GM12878 (cell line): ENCODE measurements at regions not wholly inside any gene's neighbourhood (a gene's known extent, or its start where the extent isn't known, plus 50 kb on each side); places are given as distances from the start of the nearest gene placed in this dataset.

Source experiments
- ATAC-seq: fragments of 200-7000 bp; cut with Tn5 transposase; 3 replicates; pipeline ENCODE4 v1.9.1; 2020; ENCODE audit warnings: mild to moderate bottlenecking, moderate library complexity
- BruUV-seq: library from RNA; stranded (reverse); fragments of 400-500 nt; replicated peaks from 2 replicates; lab custom pipeline; 2021; lab: Mats Ljungman, UMichigan
- CTCF ChIA-PET: fragments of 300-600 bp; sonication (Branson Sonifier 250); formaldehyde crosslinking; extraction: SDS; loops from one replicate; lab custom pipeline; 2021; ENCODE audit warnings: inconsistent platforms; lab: Yijun Ruan, JAX
- POLR2A ChIA-PET: fragments of 350-600 bp; formaldehyde crosslinking; extraction: SDS; loops from one replicate; lab custom pipeline; 2021; ENCODE audit warnings: inconsistent platforms; lab: Charles Lee
- RAD21 ChIA-PET: fragments of 300-600 bp; sonication (Branson Sonifier 250); formaldehyde crosslinking; loops from one replicate; lab custom pipeline; 2023; ENCODE audit warnings: antibody characterized with exemption; ENCODE audit not compliant: unreplicated experiment; lab: Charles Lee
- SMC1A ChIA-PET: fragments of 300-600 bp; sonication (Branson Sonifier 250); formaldehyde crosslinking; loops from one replicate; lab custom pipeline; 2023; ENCODE audit not compliant: unreplicated experiment, uncharacterized antibody; lab: Charles Lee
- DNase-seq: peaks from one replicate; pipeline ENCODE4 v3.0.0-alpha.2; 2011; ENCODE audit warnings: low read depth, low spot score
- FAIRE-seq: peaks from 3 replicates; lab custom pipeline; 2011; peaks lifted over from hg19 to GRCh38; lab: Jason Lieb, UNC
- H2AFZ ChIP-seq: 2 replicates; pipeline ENCODE4 v1.6.0; 2011; ENCODE audit warnings: low read depth, low read length, control low read depth; ENCODE audit not compliant: control insufficient read depth
- H3K27ac ChIP-seq: 2 replicates; pipeline ENCODE4 v1.5.1; 2011; ENCODE audit warnings: control low read depth; ENCODE audit not compliant: control insufficient read depth, insufficient read depth
- H3K27me3 ChIP-seq, 2 experiments: replicated peaks in 1 of 2; 2 replicates each; pipeline versions ENCODE4 v1.6.0 to v1.6.1; 2011; ENCODE audit warnings: low read length in 1 of 2; ENCODE audit not compliant: control insufficient read depth in 2 of 2, insufficient read depth in 2 of 2
- H3K36me3 ChIP-seq, 2 experiments: 2 replicates each; pipeline ENCODE4 v1.5.1; 2011; ENCODE audit warnings: low read length in 1 of 2; ENCODE audit not compliant: control insufficient read depth in 2 of 2, insufficient read depth in 2 of 2
- H3K4me1 ChIP-seq: 2 replicates; pipeline ENCODE4 v1.6.1; 2011; ENCODE audit warnings: mild to moderate bottlenecking, low read length, moderate library complexity, mixed read lengths; ENCODE audit not compliant: control insufficient read depth, insufficient read depth
- H3K4me2 ChIP-seq: 2 replicates; pipeline ENCODE4 v1.6.0; 2011; ENCODE audit warnings: control low read depth; ENCODE audit not compliant: control insufficient read depth, insufficient read depth
- H3K4me3 ChIP-seq: fragments of 200-600 bp; sonication (generic); 2 replicates; pipeline ENCODE4 v1.5.1; 2016
- H3K79me2 ChIP-seq: 2 replicates; pipeline ENCODE4 v1.6.0; 2011; ENCODE audit warnings: low read length; ENCODE audit not compliant: control insufficient read depth, insufficient read depth
- H3K9ac ChIP-seq: 2 replicates; pipeline ENCODE4 v1.8.0; 2011; ENCODE audit warnings: low read length, control low read depth, mixed read lengths; ENCODE audit not compliant: control insufficient read depth, insufficient read depth
- H3K9me3 ChIP-seq: replicated peaks from 3 replicates; pipeline ENCODE4 v1.5.1; 2011; ENCODE audit warnings: mild to moderate bottlenecking, low read length; ENCODE audit not compliant: control insufficient read depth, insufficient read depth
- H4K20me1 ChIP-seq: 2 replicates; pipeline ENCODE4 v1.6.0; 2011; ENCODE audit not compliant: control insufficient read depth, insufficient read depth
- BCL11A ChIP-seq: IDR thresholded peaks from 2 replicates; pipeline ENCODE4 v1.6.1; 2011; ENCODE audit warnings: low read depth, low read length
- BMI1 ChIP-seq: fragments of 450-650 bp; IDR thresholded peaks from 2 replicates; pipeline ENCODE4 v1.6.1; 2016; ENCODE audit warnings: mild to moderate bottlenecking, moderate library complexity, borderline replicate concordance
- HDAC2 ChIP-seq: fragments of 200-600 bp; sonication (generic); IDR thresholded peaks from 2 replicates; pipeline ENCODE4 v1.6.1; 2017
- IKZF1 ChIP-seq: fragments of 450-650 bp; conservative IDR thresholded peaks from 2 replicates; pipeline ENCODE4 v1.6.1; 2017; ENCODE audit warnings: antibody characterized with exemption, mild to moderate bottlenecking
- IKZF2 ChIP-seq, 2 experiments: fragments of 450-650 bp; IDR thresholded peaks; 2 replicates each; pipeline ENCODE4 v1.6.1; 2017; ENCODE audit warnings: mild to moderate bottlenecking in 2 of 2, moderate library complexity in 2 of 2
- IRF3 ChIP-seq: fragments of 450-650 bp; IDR thresholded peaks from 2 replicates; pipeline ENCODE4 v1.6.1; 2014; ENCODE audit warnings: mild to moderate bottlenecking
- MTA2 ChIP-seq: fragments of 450-650 bp; IDR thresholded peaks from 2 replicates; pipeline ENCODE4 v1.6.1; 2016; ENCODE audit warnings: low read depth, mild to moderate bottlenecking, moderate library complexity
- NR2C1 ChIP-seq: fragments of 450-650 bp; IDR thresholded peaks from 2 replicates; pipeline ENCODE4 v1.6.1; 2017; ENCODE audit warnings: antibody characterized with exemption, mild to moderate bottlenecking, moderate library complexity
- NRF1 ChIP-seq: conservative IDR thresholded peaks from 2 replicates; pipeline ENCODE4 v1.6.1; 2011; ENCODE audit warnings: mild to moderate bottlenecking, low read depth, low read length, improper control_type of control experiment
- RCOR1 ChIP-seq: conservative IDR thresholded peaks from 2 replicates; pipeline ENCODE4 v1.6.1; 2012; ENCODE audit warnings: low read depth, low read length, improper control_type of control experiment
- RUNX3 ChIP-seq: IDR thresholded peaks from 2 replicates; pipeline ENCODE4 v1.6.1; 2012; ENCODE audit warnings: low read length, inconsistent platforms
- SUPT20H ChIP-seq: IDR thresholded peaks from 2 replicates; pipeline ENCODE4 v1.6.1; 2011; ENCODE audit warnings: low read depth, mild to moderate bottlenecking, low read length, moderate library complexity, borderline replicate concordance; ENCODE audit not compliant: control insufficient read depth
- TBL1XR1 ChIP-seq: IDR thresholded peaks from 2 replicates; pipeline ENCODE4 v1.6.1; 2012; ENCODE audit warnings: low read depth, low read length, improper control_type of control experiment
- TCF3 ChIP-seq: IDR thresholded peaks from 2 replicates; pipeline ENCODE4 v1.6.1; 2012; ENCODE audit warnings: low read depth, mild to moderate bottlenecking, low read length, borderline replicate concordance; ENCODE audit not compliant: insufficient read depth
- ZSCAN29 ChIP-seq: fragments of 450-650 bp; IDR thresholded peaks from 2 replicates; pipeline ENCODE4 v1.6.1; 2017; ENCODE audit warnings: mild to moderate bottlenecking, moderate library complexity
- ZZZ3 ChIP-seq: IDR thresholded peaks from 2 replicates; pipeline ENCODE4 v1.6.1; 2011; ENCODE audit warnings: low read depth; ENCODE audit not compliant: control insufficient read depth, insufficient read length
- WGBS: methylation state at CpG from one replicate; pipeline ENCODE4 v1.1.6; 2016; ENCODE audit warnings: low lambda C conversion rate; ENCODE audit not compliant: insufficient replicate concordance, insufficient coverage; ENCODE audit errors: missing lambda C conversion rate; 5-methylcytosine and 5-hydroxymethylcytosine counted together
- in situ Hi-C: fragments of 300-500 bp; cut with MboI; formaldehyde crosslinking; loops from 9 replicates; pipeline ENCODE4 v1.14.3; 2018; ENCODE audit warnings: mixed read lengths
- intact Hi-C: fragments of 100-400 bp; cut with micrococcal nuclease; formaldehyde crosslinking; loops from one replicate; pipeline ENCODE4 v1.14.2; 2022; ENCODE audit not compliant: unreplicated experiment
- TF ChIP-seq, protein P1 (sequence below): IDR thresholded peaks from 2 replicates; pipeline ENCODE4 v1.6.1; 2012; ENCODE audit warnings: improper control_type of control experiment, low read depth, low read length; ENCODE audit not compliant: insufficient replicate concordance

DNA sequence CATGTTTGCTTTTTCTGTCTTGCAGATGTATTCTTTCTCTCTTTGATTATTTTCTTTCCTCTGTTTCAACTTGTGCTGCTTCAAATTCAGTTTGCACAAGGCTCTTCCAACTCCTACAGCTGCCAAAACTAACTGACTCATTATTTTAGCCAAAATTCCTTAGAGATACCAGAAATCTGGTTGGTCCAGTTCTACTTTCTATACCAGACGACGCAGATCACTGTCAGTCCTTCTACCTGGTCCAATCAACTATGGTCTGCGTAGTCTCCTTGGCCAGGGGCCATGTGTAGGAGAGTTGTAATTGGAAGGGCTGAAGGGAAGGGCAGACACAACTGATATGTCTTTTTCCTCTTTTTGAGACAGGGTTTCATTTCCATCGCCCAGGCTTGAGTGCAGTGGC, 51.9 kb upstream of the JAK2 start:
- H2AFZ ChIP-seq, result no peak overlapping the region
- ChIA-PET CTCF (interaction anchor here (0.7 to 1.0 kb wide), 2 partner anchors 8 to 55 kb away, joined by 3 read pairs; no protein-coding TSS in a partner anchor), POLR2A (interaction anchor here (0.9 kb wide), 1 partner anchor 55 kb away, joined by 3 read pairs; no protein-coding TSS in a partner anchor)

DNA sequence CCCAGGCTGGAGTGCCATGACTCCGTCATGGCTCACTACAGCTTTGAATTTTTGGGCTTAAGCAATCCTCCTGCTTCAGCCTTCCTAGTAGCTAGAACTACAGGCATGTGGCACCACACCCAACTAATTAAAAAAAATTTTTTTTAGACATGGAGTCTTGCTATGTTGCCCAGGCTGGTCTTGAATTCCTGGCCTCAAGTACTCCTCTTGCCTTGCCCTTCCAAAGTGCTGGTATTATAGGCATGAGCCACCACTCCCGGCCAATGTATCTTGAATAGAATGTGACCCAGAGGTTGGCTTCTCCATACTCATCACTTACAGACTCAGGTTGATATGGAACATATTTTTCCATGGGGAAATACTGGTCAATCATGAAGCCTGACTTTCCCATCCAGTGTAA, 51.2 kb upstream of the JAK2 start:
- H4K20me1 ChIP-seq, result no peaks in the 10 kb centered on the region
- WGBS, result 94% methylated on average over 2 of the region's 2 CpGs
- no peak overlapping the region for H3K4me3 ChIP-seq
- peaks cover 30% of the 10 kb centered on the region for H3K4me1 ChIP-seq
- no peaks in the 10 kb centered on the region; the same call in 2 of the 3 replicates for H3K9me3 ChIP-seq
- ATAC-seq, result no peak
- no TSS peak for BruUV-seq
- H3K4me2 ChIP-seq, result no peak overlapping the region
- intact Hi-C loops (no loop called here), in situ Hi-C loops (no loop called here)
- RAD21 ChIA-PET, result no interaction called here
- no peak for FAIRE-seq
- H3K36me3 ChIP-seq, result no peaks in the 10 kb centered on the region
- H3K27ac ChIP-seq, result no peak overlapping the region
- no peak for DNase-seq
- H3K9ac ChIP-seq, result no peak overlapping the region
- CTCF ChIA-PET, result interaction anchor here (1.0 kb wide), 1 partner anchor 9 kb away, joined by 3 read pairs; no protein-coding TSS in a partner anchor
- SMC1A ChIA-PET, result no interaction called here
- no peak overlapping the region for H2AFZ ChIP-seq
- POLR2A ChIA-PET, result no interaction called here
- no peaks in the 10 kb centered on the region for H3K27me3 ChIP-seq
- H3K79me2 ChIP-seq, result no peaks in the 10 kb centered on the region
- no peak for TF ChIP-seq IKZF2 (IDR thresholded peaks at IDR 0.05)
- TF ChIP-seq RCOR1, result no peak
- TF ChIP-seq TBL1XR1, result no peak
- TF ChIP-seq NRF1, result no peak
- TF ChIP-seq, protein P1, sequence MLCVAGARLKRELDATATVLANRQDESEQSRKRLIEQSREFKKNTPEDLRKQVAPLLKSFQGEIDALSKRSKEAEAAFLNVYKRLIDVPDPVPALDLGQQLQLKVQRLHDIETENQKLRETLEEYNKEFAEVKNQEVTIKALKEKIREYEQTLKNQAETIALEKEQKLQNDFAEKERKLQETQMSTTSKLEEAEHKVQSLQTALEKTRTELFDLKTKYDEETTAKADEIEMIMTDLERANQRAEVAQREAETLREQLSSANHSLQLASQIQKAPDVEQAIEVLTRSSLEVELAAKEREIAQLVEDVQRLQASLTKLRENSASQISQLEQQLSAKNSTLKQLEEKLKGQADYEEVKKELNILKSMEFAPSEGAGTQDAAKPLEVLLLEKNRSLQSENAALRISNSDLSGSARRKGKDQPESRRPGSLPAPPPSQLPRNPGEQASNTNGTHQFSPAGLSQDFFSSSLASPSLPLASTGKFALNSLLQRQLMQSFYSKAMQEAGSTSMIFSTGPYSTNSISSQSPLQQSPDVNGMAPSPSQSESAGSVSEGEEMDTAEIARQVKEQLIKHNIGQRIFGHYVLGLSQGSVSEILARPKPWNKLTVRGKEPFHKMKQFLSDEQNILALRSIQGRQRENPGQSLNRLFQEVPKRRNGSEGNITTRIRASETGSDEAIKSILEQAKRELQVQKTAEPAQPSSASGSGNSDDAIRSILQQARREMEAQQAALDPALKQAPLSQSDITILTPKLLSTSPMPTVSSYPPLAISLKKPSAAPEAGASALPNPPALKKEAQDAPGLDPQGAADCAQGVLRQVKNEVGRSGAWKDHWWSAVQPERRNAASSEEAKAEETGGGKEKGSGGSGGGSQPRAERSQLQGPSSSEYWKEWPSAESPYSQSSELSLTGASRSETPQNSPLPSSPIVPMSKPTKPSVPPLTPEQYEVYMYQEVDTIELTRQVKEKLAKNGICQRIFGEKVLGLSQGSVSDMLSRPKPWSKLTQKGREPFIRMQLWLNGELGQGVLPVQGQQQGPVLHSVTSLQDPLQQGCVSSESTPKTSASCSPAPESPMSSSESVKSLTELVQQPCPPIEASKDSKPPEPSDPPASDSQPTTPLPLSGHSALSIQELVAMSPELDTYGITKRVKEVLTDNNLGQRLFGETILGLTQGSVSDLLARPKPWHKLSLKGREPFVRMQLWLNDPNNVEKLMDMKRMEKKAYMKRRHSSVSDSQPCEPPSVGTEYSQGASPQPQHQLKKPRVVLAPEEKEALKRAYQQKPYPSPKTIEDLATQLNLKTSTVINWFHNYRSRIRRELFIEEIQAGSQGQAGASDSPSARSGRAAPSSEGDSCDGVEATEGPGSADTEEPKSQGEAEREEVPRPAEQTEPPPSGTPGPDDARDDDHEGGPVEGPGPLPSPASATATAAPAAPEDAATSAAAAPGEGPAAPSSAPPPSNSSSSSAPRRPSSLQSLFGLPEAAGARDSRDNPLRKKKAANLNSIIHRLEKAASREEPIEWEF, result no peak
- TF ChIP-seq SUPT20H, result no peak

More for the DNA sequence above, 51.9 kb upstream of the JAK2 start:
- H3K36me3 ChIP-seq, result no peaks in the 10 kb centered on the region
- no peaks in the 10 kb centered on the region for H4K20me1 ChIP-seq
- H3K79me2 ChIP-seq, result no peaks in the 10 kb centered on the region
- RAD21 ChIA-PET, result no interaction called here
- H3K27me3 ChIP-seq, result no peaks in the 10 kb centered on the region
- intact Hi-C loops, result no loop called here
- SMC1A ChIA-PET, result no interaction called here
- BruUV-seq, result no TSS peak
- H3K9ac ChIP-seq, result no peak overlapping the region
- 86% methylated on average over 4 of the region's 4 CpGs for WGBS
- H3K4me3 ChIP-seq, result no peak overlapping the region
- in situ Hi-C loops, result no loop called here
- peaks cover 23% of the 10 kb centered on the region for H3K4me1 ChIP-seq
- H3K27ac ChIP-seq, result no peak overlapping the region
- DNase-seq (no peak), ATAC-seq (no peak), FAIRE-seq (no peak)
- no peaks in the 10 kb centered on the region; the same call in 2 of the 3 replicates for H3K9me3 ChIP-seq
- TF ChIP-seq MTA2, result no peak
- no peak for TF ChIP-seq HDAC2
- TF ChIP-seq TBL1XR1, result no peak
- no peak for TF ChIP-seq IRF3
- no peak for TF ChIP-seq BMI1
- TF ChIP-seq IKZF1, result no peak
- no peak for TF ChIP-seq ZSCAN29
- TF ChIP-seq TCF3, result no peak
- no peak for TF ChIP-seq BCL11A
- no peak for TF ChIP-seq NR2C1
- TF ChIP-seq ZZZ3, result no peak
- TF ChIP-seq RUNX3, result no peak
- H3K4me2 ChIP-seq, result no peak overlapping the region
